ENCODE measurements at regions not wholly inside any gene's neighbourhood (a gene's known extent, or its start where the extent isn't known, plus 50 kb on each side); places are given as distances from the start of the nearest gene placed in this dataset.

GRCh38 chr7:155188357-155188756 is 109.3 kb upstream of the INSIG1 start:
- TF ChIP-seq, protein P1, sequence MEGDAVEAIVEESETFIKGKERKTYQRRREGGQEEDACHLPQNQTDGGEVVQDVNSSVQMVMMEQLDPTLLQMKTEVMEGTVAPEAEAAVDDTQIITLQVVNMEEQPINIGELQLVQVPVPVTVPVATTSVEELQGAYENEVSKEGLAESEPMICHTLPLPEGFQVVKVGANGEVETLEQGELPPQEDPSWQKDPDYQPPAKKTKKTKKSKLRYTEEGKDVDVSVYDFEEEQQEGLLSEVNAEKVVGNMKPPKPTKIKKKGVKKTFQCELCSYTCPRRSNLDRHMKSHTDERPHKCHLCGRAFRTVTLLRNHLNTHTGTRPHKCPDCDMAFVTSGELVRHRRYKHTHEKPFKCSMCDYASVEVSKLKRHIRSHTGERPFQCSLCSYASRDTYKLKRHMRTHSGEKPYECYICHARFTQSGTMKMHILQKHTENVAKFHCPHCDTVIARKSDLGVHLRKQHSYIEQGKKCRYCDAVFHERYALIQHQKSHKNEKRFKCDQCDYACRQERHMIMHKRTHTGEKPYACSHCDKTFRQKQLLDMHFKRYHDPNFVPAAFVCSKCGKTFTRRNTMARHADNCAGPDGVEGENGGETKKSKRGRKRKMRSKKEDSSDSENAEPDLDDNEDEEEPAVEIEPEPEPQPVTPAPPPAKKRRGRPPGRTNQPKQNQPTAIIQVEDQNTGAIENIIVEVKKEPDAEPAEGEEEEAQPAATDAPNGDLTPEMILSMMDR (IDR thresholded peaks at IDR 0.05; ENCODE audit: insufficient read depth, low read depth, low read length, missing control alignments) = no peak
- DNase-seq (ENCODE audit: low read depth) = no peak
- no peak overlapping the region for H3K4me3 ChIP-seq (ENCODE audit: low read length)

- TF ChIP-seq, protein P1 (IDR thresholded peaks at IDR 0.05; ENCODE audit: insufficient read depth, low read depth, low read length, missing control alignments) = no peak
- peak; percentile 27 for DNase-seq (ENCODE audit: low read depth)
- no peak overlapping the region for H3K4me3 ChIP-seq (ENCODE audit: low read length)
Measured at GRCh38 chr7:155188821-155189581, 108.7 kb upstream of the INSIG1 start.

DNA sequence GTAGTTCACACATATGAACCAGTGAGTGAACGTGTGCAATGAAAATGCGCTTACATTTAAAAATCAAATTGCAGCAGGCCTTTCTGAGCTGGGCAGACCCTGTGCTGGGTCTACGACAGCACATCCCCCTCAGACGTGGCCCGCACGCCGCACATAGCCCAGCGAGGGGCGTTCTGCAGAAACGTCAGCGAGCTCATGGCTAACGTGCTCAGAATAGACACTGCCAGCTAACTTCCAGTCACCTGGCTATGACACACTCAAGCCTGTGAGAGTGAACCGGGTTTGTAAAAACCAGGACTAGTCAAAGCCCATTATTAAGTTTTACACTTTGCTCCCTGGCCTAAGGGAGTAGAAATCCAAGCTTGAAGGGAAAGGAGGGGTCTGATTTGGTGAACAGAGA is 108.1 kb upstream of the INSIG1 start:
- TF ChIP-seq, protein P1 (IDR thresholded peaks at IDR 0.05; ENCODE audit: insufficient read depth, low read depth, low read length, missing control alignments) = no peak

DNA sequence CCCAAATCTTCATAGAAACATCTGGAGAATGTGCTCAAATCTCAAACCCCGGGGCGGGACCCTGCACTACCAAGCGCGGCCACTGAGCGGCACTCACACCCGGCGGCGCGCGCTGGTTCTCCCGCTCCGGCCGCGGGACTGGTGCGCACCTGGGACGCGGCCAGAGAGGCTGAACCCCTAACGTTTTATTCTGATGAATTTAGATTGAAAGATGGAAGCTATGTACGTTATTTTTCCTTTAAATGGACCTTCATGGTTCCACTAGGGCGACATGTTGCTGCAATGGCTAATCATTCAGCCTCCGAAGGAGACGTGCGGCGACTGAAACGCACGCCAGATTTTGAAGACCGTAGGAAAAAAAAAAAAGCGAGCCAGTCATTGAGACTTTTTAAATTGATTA is 107.0 kb upstream of the INSIG1 start:
- TF ChIP-seq, protein P1 (IDR thresholded peaks at IDR 0.05; ENCODE audit: insufficient read depth, low read depth, low read length, missing control alignments) = peak; percentile 63
- H3K4me3 ChIP-seq (ENCODE audit: low read length) = no peak overlapping the region
- DNase-seq (ENCODE audit: low read depth) = peak; percentile 35

More for the DNA sequence above, 108.1 kb upstream of the INSIG1 start:
- no peak overlapping the region for H3K4me3 ChIP-seq (ENCODE audit: low read length)
- DNase-seq (ENCODE audit: low read depth) = no peak

- TF ChIP-seq, protein P1 (IDR thresholded peaks at IDR 0.05; ENCODE audit: insufficient read depth, low read depth, low read length, missing control alignments) = no peak
- no peak for DNase-seq (ENCODE audit: low read depth)
- H3K4me3 ChIP-seq (ENCODE audit: low read length) = no peak overlapping the region
Measured at GRCh38 chr7:155191137-155191536, 106.5 kb upstream of the INSIG1 start.

- DNase-seq (ENCODE audit: low read depth) = no peak
- H3K4me3 ChIP-seq (ENCODE audit: low read length) = no peak overlapping the region
- TF ChIP-seq, protein P1 (IDR thresholded peaks at IDR 0.05; ENCODE audit: insufficient read depth, low read depth, low read length, missing control alignments) = no peak
Measured at GRCh38 chr7:155191901-155192478, 105.7 kb upstream of the INSIG1 start.
